Left ventricle myocardium inferior (tissue), 1 donor: ENCODE measurements at regions not wholly inside any gene's neighbourhood (a gene's known extent, or its start where the extent isn't known, plus 50 kb on each side); places are given as distances from the start of the nearest gene placed in this dataset.

ENCODE experiments used
- DNase-seq: peaks from one replicate; pipeline ENCODE4 v3.0.0-alpha.2; 2020
- H3K27ac ChIP-seq: fragments of 200-600 bp; replicated peaks from 2 replicates; pipeline ENCODE4 v1.8.0; 2021
- H3K27me3 ChIP-seq: fragments of 200-600 bp; 2 replicates; pipeline ENCODE4 v1.8.0; 2021; ENCODE audit warnings: low read depth
- H3K36me3 ChIP-seq: fragments of 200-600 bp; 2 replicates; pipeline ENCODE4 v1.8.0; 2021
- H3K4me1 ChIP-seq: fragments of 200-600 bp; 2 replicates; pipeline ENCODE4 v1.8.0; 2021
- H3K4me3 ChIP-seq: fragments of 200-600 bp; 2 replicates; pipeline ENCODE4 v1.8.0; 2021; ENCODE audit warnings: mild to moderate bottlenecking, moderate library complexity
- H3K9me3 ChIP-seq: fragments of 200-600 bp; replicated peaks from 2 replicates; pipeline ENCODE4 v1.8.0; 2021
- intact Hi-C: fragments of 100-400 bp; cut with micrococcal nuclease; formaldehyde crosslinking; loops from one replicate; pipeline ENCODE4 v1.11.0; 2022
- TF ChIP-seq, protein P1 (sequence below): fragments of 200-600 bp; IDR thresholded peaks from 2 replicates; pipeline ENCODE4 v1.8.0; 2021; ENCODE audit warnings: antibody characterized with exemption, mild to moderate bottlenecking, borderline replicate concordance
- donor health status: DM: no; HTN: yes; CAD: no; lungs with severe emphysema.

DNA sequence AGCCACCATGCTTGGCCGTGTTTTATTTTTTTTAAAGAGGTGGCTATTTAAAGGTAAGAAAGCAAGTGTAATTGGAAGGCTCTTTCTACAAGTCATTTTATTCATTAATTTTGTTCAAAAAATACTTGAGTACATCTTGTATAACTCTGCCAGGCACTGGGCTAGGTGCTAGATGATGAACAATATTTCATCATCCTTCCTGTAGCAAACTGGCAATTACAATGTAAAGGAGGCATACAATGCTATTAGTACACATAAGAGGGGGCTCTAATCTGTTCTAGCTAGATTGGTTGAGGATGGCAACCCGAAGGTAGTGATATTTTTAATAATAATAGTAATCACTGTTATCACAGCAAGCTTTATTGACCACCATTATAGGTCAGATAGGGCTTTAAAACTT, 215.5 kb upstream of the KLF14 start:
- Histone ChIP-seq H3K4me3 (no peak overlapping the region), H3K27me3 (no peaks in the 10 kb centered on the region), H3K9me3 (no peaks in the 10 kb centered on the region), H3K27ac (no peak overlapping the region), H3K4me1 (peaks cover 67% of the 10 kb centered on the region), H3K36me3 (peaks cover 16% of the 10 kb centered on the region)
- intact Hi-C loops = no loop called here
- TF ChIP-seq, protein P1, sequence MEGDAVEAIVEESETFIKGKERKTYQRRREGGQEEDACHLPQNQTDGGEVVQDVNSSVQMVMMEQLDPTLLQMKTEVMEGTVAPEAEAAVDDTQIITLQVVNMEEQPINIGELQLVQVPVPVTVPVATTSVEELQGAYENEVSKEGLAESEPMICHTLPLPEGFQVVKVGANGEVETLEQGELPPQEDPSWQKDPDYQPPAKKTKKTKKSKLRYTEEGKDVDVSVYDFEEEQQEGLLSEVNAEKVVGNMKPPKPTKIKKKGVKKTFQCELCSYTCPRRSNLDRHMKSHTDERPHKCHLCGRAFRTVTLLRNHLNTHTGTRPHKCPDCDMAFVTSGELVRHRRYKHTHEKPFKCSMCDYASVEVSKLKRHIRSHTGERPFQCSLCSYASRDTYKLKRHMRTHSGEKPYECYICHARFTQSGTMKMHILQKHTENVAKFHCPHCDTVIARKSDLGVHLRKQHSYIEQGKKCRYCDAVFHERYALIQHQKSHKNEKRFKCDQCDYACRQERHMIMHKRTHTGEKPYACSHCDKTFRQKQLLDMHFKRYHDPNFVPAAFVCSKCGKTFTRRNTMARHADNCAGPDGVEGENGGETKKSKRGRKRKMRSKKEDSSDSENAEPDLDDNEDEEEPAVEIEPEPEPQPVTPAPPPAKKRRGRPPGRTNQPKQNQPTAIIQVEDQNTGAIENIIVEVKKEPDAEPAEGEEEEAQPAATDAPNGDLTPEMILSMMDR = no peak
- no peak for DNase-seq

DNA sequence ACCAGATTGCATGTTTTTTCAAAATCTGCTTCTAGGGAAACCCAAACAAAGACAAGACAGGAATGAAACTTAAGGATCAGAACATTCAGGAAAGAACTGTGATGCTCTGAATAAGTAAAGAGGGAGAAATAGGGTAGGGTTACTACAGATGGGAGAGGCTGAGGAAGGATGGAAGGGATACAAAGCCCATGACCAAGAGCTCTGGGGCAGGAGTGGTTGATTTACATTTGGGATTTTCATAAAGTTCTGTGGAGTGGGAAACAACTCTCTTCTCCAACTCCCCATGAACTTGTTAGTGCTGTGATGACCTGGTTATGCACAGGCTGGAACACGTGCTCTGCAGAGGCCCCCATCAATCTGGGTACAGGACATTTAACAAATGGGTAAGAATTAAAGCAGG, 216.0 kb upstream of the KLF14 start:
- Histone ChIP-seq H3K4me1 (peaks cover 62% of the 10 kb centered on the region), H3K9me3 (no peaks in the 10 kb centered on the region), H3K27ac (no peak overlapping the region), H3K36me3 (peaks cover 15% of the 10 kb centered on the region), H3K27me3 (no peaks in the 10 kb centered on the region), H3K4me3 (no peak overlapping the region)
- TF ChIP-seq, protein P1 = no peak
- DNase-seq = no peak
- intact Hi-C loops = no loop called here

DNA sequence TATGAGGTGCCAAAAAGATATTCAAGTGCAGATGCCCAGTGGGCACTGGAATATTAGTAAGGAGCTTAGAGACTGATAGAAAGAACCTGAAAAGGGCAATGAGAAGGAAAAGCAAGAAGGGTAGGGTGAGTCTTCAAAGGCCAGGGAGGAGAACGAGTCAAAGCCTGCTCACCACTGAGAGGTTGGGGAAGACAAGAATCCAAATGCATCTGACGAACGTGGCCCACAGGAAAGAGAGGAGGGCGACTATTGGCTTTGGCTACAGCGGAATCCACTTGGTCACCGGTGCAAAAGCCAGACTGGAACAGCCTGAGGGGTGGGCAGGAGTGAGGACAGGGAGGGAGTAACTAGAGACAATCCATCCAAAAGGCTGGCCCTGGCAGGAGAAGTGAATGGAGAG, 216.7 kb upstream of the KLF14 start:
- H3K36me3 ChIP-seq = peaks cover 16% of the 10 kb centered on the region
- intact Hi-C loops = no loop called here
- peaks cover 61% of the 10 kb centered on the region for H3K4me1 ChIP-seq
- H3K27me3 ChIP-seq = no peaks in the 10 kb centered on the region
- TF ChIP-seq, protein P1 = no peak
- no peak overlapping the region for H3K27ac ChIP-seq
- no peak overlapping the region for H3K4me3 ChIP-seq
- no peak for DNase-seq
- no peaks in the 10 kb centered on the region for H3K9me3 ChIP-seq

DNA sequence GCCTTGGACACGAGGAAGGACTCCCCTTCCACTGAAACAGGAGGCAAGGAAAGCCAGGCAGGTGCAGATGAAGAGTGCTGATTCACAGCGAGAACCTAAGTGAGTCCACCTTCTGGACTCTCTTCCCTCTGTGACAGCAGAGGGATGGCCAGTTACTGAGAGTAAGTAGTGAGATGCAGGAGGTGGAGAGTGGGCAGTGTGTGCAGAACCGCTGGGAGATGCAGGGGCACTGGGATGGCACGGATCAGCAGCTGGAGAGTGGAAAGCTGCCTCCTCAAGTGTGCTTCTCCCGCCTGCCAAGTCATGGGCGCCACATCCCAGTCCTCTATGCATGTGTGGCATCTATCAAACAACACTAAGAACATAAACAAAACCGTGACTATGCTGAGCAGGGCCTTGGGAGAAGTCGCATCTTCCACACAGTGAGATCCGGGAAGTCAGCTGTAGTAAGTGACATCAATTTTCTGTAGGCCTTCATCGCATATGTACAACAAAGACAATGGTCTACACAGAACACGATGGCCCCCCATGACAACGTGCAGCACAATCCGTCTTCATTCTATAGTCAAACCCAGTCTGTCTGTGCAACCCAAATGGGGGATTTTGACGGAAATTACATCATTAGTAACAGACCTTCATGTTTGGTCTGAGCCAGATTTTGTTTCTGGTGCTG, 217.4 kb upstream of the KLF14 start:
- no peak overlapping the region for H3K27ac ChIP-seq
- peaks cover 17% of the 10 kb centered on the region for H3K36me3 ChIP-seq
- no peaks in the 10 kb centered on the region for H3K9me3 ChIP-seq
- peaks cover 63% of the 10 kb centered on the region for H3K4me1 ChIP-seq
- no peak for DNase-seq
- TF ChIP-seq, protein P1 = no peak
- H3K27me3 ChIP-seq = no peaks in the 10 kb centered on the region
- intact Hi-C loops = no loop called here
- H3K4me3 ChIP-seq = no peak overlapping the region

DNA sequence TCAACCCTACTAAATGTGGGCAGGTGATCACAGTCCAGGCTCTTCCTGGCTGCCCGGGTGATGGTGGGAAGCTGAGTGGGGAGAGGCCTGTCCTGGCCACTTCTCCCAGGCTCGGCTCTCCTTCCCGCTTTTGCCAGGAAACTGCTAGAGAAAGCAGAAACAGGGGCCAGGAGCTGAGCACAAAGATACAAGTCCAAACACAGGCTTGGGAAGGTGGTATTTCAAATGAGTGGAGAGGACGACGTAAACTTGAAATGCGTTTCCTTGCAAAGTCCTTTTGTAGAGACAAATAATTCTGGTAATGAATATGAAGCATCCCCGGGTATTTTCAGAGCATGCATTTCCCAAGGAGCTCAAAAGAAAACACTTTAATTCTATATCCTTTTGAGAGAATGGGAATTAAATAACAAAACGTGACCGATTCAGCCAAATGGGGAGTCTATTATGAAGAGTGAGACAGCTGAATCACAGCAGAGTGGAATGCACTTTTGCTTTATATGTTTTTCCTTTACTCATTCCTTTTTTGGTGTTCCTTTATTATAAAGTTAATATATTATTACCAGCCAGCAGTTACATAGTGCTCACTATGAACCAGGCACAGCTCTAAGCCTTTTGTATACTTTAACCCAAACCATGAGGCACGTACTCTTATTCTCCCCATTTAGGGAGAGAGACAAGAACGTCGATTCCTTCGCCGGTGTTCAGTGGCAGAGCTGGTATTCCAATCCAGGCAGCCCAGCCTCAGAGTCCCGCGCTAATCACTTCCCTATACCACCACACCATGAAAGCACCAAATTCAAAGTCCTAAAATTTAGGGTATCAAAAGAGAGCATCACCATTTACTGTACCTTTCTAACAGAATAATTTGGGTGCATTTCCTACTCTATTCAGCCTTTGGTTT, 218.2 kb upstream of the KLF14 start:
- DNase-seq = no peak
- H3K9me3 ChIP-seq = no peaks in the 10 kb centered on the region
- intact Hi-C loops = no loop called here
- H3K36me3 ChIP-seq = peaks cover 17% of the 10 kb centered on the region
- H3K4me1 ChIP-seq = peaks cover 71% of the 10 kb centered on the region
- no peak overlapping the region for H3K27ac ChIP-seq
- H3K27me3 ChIP-seq = no peaks in the 10 kb centered on the region
- TF ChIP-seq, protein P1 = no peak
- H3K4me3 ChIP-seq = no peak overlapping the region
